GM19351 (cell line): ENCODE measurements at regions not wholly inside any gene's neighbourhood (a gene's known extent, or its start where the extent isn't known, plus 50 kb on each side); places are given as distances from the start of the nearest gene placed in this dataset.
"Not testable (repeated sequence)": the region's sequence is repeated elsewhere in the genome, so short reads cannot be mapped to it uniquely, and the experiment has no call there.

Experiments
- ATAC-seq: cut with Tn5 transposase; IDR thresholded peaks from one replicate; pipeline ENCODE4 v1.9.1; 2021; ENCODE audit warnings: mild to moderate bottlenecking, moderate library complexity; ENCODE audit not compliant: unreplicated experiment

DNA sequence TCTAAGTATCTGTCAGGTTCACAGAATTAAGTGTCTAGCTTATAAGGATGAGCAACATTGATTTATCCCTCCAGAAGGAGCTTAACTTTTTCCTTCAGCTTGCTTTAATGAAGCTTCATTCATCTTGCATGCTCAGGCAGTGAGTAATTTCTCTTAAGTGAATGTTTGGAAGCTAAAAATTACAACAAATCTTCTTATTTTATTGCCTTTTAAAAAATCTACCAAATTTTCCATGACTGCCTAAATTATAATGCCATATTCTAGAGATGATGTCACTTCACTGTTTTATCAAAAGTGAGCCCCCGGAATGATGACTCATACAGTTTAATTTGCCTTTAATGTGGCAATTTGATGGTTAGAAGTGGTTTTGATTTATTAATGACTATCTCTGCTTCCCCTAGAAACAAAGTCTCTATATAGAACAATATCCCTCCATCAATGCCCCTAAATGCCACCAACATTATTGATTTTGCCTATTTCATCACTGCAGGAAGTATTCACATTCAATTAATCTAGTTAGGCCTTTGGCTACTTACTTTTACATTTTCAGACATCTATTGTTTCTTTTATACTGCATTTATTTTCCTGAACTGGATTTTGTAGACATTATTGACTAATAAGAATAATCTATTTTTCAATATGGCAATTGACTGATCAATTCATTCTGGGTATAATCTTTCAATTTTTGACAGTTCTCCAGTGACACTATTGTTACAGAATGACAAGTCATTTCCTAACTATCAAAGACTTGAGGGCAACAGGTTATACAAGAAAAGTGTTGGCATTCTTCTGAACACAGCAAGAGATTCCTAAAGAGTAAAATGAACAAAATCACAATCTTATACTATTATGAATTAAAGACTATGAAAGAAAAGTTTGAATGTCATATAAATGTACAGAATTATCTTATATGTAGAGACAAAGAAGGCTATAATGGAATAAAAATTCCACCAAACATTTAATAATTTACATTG, 139.3 kb upstream of the ODAD2 start:
- no peak for ATAC-seq

DNA sequence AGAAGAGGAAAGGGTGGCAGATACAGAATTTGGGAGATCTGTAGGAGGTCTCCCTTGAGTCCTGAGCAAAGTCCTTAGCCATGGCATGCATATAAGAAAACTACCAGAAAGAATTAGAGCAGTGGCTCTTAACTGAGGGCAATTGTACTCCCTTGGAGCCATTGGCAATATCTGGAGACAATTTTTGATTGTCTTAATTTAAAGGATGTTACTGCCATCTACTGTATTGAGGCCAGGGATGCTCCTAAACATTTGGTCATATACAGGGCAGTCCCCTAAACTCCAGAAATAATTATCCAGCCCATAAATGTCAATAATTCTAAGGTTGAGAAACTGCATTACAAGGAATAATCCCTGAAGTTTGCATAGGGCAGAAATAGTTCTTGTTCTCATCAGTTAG, 136.4 kb upstream of the ODAD2 start:
- ATAC-seq: no peak

DNA sequence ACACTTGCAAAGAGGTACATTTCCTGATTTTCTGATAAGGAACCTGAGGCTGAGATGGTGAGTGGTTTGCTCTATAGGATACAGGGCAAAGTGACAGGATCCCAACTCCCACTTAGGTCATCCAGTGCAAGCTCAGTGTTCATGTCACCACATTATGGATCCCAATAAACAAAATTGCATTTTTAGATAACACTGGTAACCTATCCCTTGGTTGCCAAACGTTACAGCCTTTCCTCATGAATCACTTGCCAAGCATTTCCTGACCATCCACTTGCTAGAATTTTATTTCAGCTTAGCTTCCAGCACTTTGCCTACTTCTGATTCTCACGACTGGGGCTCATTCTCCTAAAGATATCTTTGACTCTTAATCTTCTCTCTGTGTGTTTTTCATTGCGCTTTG, 131.4 kb upstream of the ODAD2 start:
- ATAC-seq: no peak

DNA sequence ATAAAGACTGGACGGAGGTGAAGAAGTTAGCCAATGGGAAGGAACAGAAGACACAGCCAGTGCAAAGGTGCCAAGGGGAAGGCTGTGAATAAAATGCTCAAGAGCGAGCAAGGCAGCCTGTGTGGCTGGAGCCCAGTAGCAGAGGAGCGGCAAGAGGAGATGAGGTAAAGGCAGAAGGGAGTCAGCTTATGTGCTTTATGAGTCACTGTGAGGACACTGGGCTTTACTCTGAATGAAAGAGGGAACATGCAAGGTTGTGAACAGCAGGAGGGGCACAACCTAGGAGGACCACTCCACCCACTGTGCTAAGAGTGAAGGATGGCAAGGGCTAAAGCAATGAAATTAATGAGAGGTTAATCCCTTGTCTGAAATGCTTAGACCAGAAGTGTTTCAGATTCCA, 129.0 kb upstream of the ODAD2 start:
- ATAC-seq: no peak

DNA sequence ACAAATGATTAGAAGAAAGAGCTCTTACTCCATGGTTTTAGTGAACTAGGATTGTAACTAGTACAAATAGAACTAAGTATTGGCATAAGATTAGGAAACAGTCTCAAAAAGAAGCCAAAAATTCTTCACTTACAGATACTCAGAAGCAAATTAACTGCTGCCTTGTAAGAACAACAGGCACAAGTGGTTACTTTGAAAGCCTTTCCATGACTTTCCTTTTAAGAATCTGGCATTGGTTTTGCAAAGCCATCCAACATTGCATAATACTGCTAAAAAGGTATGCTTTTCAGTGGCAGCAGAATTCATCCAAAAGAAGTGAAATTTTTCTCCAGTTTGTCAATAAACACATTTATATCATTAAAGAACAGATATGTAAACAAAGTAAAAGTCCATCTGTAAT, 126.8 kb upstream of the ODAD2 start:
- ATAC-seq: no peak

DNA sequence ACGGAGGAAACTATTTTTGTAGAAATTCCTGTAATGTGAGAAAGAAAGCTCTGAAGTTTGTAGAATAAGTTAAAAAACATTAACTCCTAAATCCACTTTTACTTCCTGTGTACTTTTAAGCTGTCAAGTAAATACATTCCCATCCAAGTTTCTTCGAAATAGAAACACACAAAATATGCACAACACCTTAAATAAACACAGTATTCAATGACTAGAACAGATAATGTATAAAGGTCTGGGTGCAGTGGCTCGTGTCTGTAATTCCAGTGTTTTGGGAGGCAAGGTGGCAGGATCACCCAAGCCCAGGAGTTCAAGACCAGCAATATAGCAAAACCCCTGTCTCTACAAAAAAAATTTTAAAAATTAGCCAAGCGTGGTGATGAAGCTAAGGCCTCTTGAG, 121.9 kb upstream of the ODAD2 start:
- ATAC-seq: no peak

DNA sequence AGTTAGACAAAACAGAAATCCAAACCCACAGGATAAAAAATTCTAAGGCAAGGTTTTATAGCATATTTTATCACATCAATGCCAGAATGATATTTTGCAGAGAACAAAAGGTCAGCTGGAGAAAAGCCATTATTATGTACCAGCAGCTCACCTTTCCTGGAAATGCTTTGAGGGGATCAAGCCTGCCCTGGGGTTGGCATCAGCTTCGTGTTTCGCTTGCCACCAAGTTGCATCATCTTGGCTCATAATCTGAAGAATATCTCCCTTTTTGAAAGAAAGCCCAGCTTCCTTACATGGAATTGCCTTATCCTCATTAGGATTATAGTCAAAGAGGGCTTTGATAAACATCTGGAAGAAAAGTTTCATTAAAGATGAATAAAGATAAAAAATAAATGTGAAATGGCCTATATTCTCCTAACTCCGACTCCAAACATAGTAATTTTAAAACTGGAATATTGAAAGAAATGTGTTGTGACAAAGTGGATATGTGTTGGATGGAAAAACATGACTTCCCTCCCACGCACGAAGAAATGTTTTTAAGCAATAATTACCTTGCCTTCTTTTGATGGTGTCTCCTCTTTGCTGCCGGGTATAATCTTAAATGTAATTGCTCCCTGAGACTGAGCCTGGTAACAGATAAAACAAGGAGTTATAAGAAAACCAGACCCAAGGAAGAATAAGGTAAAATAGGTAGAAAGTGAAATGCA, 121.3 kb upstream of the ODAD2 start:
- no peak for ATAC-seq

DNA sequence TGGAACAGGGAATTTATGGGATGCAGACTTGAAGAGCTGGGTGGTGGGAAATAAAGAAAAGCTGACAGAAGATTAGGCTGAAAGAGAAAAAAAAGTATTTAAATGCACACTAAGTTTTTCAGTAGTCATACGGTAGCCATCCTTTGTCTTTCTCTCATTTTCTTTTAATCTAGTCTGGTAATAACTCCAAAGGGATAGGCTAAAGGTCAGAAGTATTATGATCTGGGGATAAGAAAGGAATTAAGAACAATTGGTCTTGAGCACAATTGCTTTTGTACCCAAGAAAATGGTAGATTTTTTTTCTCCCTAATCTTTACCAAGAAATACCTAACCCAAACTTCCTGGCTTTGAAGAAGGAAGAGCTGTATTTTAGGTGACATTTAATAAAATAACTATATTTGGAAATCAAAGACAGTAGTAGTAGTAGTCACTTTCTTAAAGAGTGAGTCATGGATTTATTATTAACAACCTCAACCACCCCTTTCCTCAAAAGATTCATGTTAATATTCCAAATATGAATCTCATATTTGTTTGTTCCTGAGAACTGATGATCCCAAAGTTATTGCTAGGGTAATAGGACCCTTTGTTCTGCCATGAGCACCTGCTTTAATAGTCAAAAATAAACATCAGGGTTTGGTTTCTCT, 120.2 kb upstream of the ODAD2 start:
- no peak for ATAC-seq

DNA sequence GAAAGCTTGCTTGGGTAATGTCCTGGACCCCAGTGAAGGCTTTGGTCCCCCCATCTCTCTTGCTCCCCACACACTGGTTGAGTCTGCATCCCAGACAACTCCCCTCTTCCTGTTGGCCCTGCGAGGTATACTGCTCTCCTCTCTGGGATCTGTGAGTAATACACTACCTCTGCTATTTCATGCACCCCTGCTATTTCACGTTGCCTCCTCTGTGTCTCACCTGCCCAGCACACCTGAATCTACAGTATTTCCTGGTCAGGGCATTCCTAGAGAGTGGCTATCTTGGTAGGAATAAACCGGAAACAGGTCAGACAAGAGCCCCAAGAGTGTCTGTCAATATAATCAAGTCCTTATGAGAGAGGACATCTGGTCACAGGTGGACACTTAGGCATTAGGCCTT, 114.3 kb upstream of the ODAD2 start:
- no peak for ATAC-seq

DNA sequence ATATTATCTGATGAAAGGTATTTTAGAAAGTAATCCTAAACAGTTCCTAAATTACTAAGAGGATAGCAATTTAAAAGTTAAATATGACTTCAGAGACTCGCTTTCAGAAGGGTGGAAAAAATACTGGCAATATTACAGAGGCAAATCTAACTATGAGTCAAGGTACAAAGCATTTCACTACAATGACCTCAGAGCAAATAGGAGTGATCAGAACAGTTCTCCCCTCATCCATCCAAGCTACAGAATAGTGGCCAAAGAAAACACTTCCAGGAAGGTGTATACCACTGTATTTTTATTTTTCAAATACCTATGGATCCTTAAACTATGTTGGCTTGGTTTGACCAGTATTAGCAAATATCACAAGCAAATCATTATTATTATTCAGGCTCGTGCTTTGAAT, 112.8 kb upstream of the ODAD2 start:
- ATAC-seq: no peak

DNA sequence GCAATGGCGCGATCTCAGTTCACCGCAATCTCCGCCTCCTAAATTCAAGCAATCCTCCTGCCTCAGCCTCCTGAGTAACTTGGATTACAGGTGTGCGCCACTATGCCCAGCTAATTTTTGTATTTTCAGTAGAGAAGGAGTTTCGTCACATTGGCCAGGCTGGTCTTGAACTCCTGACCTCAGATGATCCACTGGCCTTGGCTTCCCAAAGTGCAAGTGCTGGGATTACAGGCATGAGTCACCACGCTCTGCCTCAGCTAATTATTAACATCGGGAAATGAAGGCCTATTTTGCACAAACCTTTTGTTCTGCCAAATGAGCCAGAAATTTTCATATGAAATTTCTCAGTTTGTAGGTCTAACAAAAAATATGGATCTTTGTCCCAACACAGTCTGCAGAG, 106.7 kb upstream of the ODAD2 start:
- ATAC-seq: no peak

DNA sequence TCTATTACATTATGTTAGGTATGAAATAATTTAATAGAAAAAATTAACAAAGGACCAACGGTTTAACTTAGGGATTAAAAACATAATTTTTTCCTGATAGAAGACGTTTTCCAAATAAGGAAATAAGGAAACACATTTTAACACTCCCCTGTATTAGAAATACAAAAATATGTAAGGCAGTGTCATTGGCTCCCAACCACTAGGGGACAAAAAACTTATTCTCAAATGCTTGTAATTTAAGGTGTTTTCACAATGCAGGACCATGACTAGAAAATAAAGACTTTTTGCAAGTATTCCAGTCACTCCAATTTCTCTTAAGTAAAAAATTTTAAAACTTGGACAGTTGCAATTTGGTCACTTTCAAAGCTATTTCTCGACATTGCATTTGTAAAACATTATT, 98.8 kb upstream of the ODAD2 start:
- no peak for ATAC-seq

DNA sequence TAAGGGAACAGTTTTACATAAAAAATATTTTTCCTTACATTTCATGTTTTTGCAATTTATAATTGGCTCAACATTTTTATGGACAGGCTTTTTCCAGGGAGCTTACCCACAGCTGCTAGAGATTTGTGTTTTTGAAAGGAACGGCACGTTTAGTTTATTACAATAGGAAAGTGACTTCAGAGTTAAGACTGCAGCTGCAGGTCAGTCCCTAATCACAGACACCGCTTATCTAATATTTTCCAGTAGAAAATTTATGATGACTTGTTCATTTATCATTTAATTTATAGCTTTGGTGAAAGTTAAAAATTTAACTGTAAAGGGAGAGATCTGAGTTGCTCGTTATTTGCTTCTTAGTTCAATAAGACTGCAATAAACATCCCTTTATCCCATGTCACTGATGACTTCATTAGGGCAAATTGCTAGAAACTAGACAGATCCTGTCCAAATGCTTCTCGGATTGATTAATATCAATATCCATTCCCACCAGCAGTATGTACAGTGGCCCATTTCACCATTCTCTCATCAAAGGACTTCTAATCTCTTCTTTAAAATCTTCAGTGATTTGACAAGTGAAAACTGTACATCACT, 97.0 kb upstream of the ODAD2 start:
- no peak for ATAC-seq

DNA sequence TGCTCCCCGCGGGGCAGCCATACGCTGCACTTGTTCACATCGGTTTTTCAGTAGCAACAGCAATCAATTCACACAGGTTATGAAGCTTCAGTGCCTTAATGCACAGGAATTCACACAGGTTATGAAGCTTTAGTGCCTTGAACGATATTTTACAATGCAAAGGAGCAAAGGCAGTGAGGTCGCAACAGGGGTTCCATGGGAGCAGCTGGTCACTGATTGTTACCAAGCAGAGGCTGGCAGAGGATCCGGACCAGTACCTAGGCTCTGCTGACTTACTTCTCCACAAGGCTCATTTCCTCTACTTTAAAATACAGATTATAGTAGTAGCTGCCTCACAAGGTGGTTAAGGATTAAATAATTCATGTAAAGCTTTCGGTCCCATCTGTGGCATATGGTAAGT, 95.2 kb upstream of the ODAD2 start:
- ATAC-seq: no peak

DNA sequence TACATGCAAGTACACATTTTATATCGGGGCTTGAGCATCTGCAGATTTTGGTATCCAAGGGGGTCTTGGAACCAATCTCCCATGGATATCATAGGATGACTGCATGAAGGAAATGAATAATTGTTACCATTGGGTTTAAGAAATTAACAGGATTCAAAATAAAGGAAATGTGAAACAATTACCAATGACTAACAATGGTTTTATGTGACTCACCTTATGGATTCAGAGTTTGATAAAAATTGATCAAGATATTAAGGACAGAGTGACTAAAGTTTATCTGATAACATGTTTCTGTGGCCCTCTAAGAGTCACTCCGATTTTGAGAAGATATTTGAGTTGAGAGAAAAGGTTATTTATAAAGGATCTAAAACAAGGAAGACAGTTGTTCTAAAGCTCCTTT, 93.0 kb upstream of the ODAD2 start:
- no peak for ATAC-seq

DNA sequence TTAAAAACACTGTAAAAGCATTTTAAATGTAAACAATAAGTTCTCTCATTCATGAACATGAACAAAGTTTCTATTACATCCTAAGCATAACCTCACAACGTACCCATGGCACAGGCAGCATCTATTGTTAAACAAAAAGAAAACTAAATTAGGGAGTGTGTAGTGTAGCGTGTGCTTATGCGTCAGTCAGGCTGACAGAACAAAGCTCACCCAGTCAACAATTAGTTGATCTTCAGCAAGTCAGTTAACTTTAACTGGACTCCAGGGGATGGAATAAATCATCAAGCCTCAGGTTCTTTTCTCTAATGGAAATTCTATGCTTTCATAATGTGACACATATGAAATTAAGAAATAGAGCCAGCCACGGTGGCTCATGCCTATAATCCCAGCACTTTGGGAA, 91.6 kb upstream of the ODAD2 start:
- no peak for ATAC-seq

DNA sequence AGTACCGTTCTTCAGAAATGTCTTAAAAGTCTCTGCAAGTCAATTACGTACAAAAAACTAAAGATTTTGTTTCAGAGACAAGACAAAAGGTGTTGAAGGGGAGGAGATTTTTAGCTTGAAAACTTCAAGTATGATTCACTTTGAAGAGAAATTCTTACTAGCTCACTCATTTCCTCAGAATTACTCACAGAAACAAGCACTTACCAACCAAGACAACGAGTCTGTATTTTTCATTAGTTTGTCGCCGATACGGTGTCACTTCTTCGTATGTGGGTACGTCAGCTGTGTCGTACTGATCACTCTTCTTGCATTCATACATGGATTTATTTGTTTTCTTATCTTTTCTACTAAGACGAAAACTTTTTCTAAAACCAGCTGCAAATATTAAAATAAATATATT, 90.6 kb upstream of the ODAD2 start:
- ATAC-seq: no peak

DNA sequence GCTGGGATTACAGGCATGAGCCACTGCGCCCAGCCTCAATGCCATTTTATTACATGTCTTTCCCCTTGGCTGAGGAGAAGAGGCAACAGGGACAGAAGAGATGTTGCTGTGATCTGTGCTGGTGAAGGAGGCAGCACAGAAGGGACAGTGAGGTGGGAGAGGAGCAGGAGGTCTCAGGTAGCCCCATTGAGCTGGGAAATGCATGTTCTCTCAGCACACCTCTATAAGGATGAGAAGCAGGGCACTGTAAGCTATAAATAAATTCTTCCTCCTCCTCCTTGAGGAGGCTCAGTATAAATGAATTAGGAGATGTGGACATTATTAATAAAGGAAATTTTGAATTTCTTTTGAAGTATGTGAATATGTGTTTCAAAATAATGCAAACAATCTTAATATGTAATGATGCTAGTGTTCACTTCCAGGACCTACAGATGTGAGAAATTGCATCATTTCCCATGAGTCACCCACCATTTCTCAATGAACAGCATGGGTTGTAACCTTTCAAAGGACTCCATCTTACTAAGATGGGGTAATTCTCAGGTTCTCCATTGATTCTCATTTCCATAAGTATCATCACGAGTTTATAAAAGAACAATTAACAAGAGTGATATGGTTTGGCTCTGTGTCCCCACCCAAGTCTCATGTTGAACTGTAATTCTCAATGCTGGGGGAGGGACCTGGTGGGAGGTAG, 88.9 kb upstream of the ODAD2 start:
- ATAC-seq: no peak

DNA sequence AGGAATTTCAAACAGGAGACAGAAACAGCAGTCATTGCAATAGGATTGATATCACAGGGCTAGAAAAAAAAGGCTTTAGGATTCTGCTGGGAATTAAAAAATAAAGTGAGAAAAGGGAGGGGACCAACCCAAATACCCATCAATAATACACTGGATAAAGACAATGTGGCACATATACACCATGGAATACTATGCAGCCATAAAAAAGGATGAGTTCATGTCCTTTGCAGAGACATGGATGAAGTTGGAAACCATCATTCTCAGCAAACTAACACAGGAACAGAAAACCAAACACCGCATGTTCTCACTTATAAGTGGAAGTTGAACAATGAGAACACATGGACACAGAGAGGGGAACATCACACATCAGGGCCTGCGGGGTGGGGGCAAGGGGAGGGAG, 86.9 kb upstream of the ODAD2 start:
- ATAC-seq: not testable (repeated sequence)

DNA sequence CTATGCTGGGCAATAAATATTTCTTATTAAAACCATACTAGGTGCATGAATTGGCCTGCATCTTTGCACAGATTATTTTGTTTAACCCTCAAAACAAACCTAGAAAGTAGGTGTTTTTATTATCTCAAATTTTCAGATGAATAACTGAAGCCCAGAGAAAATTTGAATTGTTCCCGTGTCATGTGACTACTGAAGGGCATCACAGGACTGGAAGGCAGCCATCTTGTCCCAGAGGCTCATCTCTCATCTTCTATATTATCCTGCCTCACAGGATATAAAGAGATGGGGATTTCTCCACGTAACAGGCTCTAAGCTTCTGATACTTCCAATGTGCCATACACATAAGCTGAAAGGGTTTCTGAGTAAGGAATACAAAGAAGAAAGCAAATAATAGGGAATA, 84.0 kb upstream of the ODAD2 start:
- no peak for ATAC-seq

DNA sequence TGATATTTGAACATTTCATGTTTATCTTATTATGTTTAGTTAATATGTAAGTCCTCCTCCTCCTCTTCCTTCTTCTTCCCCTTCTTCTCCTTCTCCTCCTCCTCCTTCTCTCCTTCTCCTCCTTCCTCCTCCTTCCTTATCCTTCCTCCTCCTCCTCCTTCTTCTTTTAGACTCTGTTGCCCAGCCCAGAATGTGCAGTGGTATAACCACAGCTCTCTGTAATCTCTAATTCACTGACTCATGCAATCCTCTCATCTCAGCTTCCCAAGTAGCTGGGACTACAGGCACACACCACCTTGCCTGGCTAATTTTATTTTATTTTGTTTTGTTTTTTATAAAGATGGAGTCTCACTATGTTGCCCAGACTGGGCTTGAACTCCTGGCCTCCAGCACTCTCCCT, 83.4 kb upstream of the ODAD2 start:
- no peak for ATAC-seq
